ENCODE measurements at regions not wholly inside any gene's neighbourhood (a gene's known extent, or its start where the extent isn't known, plus 50 kb on each side); places are given as distances from the start of the nearest gene placed in this dataset.

GRCh38 chr12:95395696-95396095 is 78.3 kb upstream of the METAP2 start:
- Histone ChIP-seq H3K4me1 (ENCODE audit: control insufficient read depth, insufficient read depth, low read length) (peaks cover 3% of the 10 kb centered on the region), H3K79me2 (ENCODE audit: control insufficient read depth, insufficient read depth, low read length) (no peaks in the 10 kb centered on the region), H3K27ac (ENCODE audit: control insufficient read depth, insufficient read depth) (no peak overlapping the region), H3K9me3 (replicated peaks; ENCODE audit: control insufficient read depth, insufficient read depth, low read length) (peaks cover 4% of the 10 kb centered on the region; the same call in 2 of the 3 replicates), H3K9ac (ENCODE audit: control insufficient read depth, insufficient read depth, low read length) (no peak overlapping the region), H4K20me1 (ENCODE audit: control insufficient read depth, insufficient read depth) (no peaks in the 10 kb centered on the region), H3K4me2 (ENCODE audit: control insufficient read depth, insufficient read depth) (no peak overlapping the region), H3K36me3 (ENCODE audit: control insufficient read depth in 2 of 2, insufficient read depth in 2 of 2, low read length in 1 of 2) (no peaks in the 10 kb centered on the region), H2AFZ (ENCODE audit: control insufficient read depth, low read depth, low read length) (no peak overlapping the region), H3K27me3 (replicated peaks in 1 of 2; ENCODE audit: control insufficient read depth in 2 of 2, insufficient read depth in 2 of 2, low read length in 1 of 2) (peaks cover 0 to 2% of the 10 kb centered on the region in 2 experiments; a peak in 2 of 4 replicates), H3K4me3 (no peak overlapping the region)
- in situ Hi-C loops (cut with MboI) (no loop called here), intact Hi-C loops (cut with micrococcal nuclease; ENCODE audit: unreplicated experiment) (no loop called here)
- DNase-seq (ENCODE audit: low read depth, low spot score) (no peak), FAIRE-seq (no peak), ATAC-seq (no peak)
- no peak for TF ChIP-seq RELA (IDR thresholded peaks at IDR 0.05; ENCODE audit: borderline replicate concordance, partially characterized antibody)
- TF ChIP-seq MAX (IDR thresholded peaks at IDR 0.05; ENCODE audit: low read depth, low read length): no peak
- no peak for TF ChIP-seq HDGF (IDR thresholded peaks at IDR 0.05)
- ChIA-PET POLR2A (no interaction called here), RAD21 (ENCODE audit: unreplicated experiment) (no interaction called here), SMC1A (ENCODE audit: uncharacterized antibody, unreplicated experiment) (no interaction called here), CTCF (no interaction called here)
- 0% methylated on average over 1 of the region's 1 CpG for WGBS (ENCODE audit: insufficient coverage, insufficient replicate concordance, low lambda C conversion rate, missing lambda C conversion rate)
- BruUV-seq (replicated peaks): no TSS peak

- ATAC-seq: no peak
- H3K79me2 ChIP-seq (ENCODE audit: control insufficient read depth, insufficient read depth, low read length): no peaks in the 10 kb centered on the region
- ChIA-PET RAD21 (ENCODE audit: unreplicated experiment) (no interaction called here), SMC1A (ENCODE audit: uncharacterized antibody, unreplicated experiment) (no interaction called here), CTCF (no interaction called here), POLR2A (no interaction called here)
- no peak overlapping the region for H3K4me2 ChIP-seq (ENCODE audit: control insufficient read depth, insufficient read depth)
- no TSS peak for BruUV-seq (replicated peaks)
- H3K36me3 ChIP-seq (ENCODE audit: control insufficient read depth in 2 of 2, insufficient read depth in 2 of 2, low read length in 1 of 2): no peaks in the 10 kb centered on the region
- intact Hi-C loops (cut with micrococcal nuclease; ENCODE audit: unreplicated experiment) (no loop called here), in situ Hi-C loops (cut with MboI) (no loop called here)
- H3K27me3 ChIP-seq (replicated peaks in 1 of 2; ENCODE audit: control insufficient read depth in 2 of 2, insufficient read depth in 2 of 2, low read length in 1 of 2): peaks cover 0 to 3% of the 10 kb centered on the region in 2 experiments; a peak in 2 of 4 replicates
- no peaks in the 10 kb centered on the region for H4K20me1 ChIP-seq (ENCODE audit: control insufficient read depth, insufficient read depth)
- WGBS (ENCODE audit: insufficient coverage, insufficient replicate concordance, low lambda C conversion rate, missing lambda C conversion rate): 50% methylated on average over 4 of the region's 4 CpGs
- H3K4me1 ChIP-seq (ENCODE audit: control insufficient read depth, insufficient read depth, low read length): no peaks in the 10 kb centered on the region
- peaks cover 4% of the 10 kb centered on the region; the same call in 2 of the 3 replicates for H3K9me3 ChIP-seq (replicated peaks; ENCODE audit: control insufficient read depth, insufficient read depth, low read length)
- no peak for DNase-seq (ENCODE audit: low read depth, low spot score)
- no peak for TF ChIP-seq CREM (IDR thresholded peaks at IDR 0.05; ENCODE audit: low read depth)
- TF ChIP-seq MTA3 (IDR thresholded peaks at IDR 0.05; ENCODE audit: borderline replicate concordance, low read length): no peak
- no peak for TF ChIP-seq NFYB (IDR thresholded peaks at IDR 0.05; ENCODE audit: insufficient read depth, low read depth, low read length)
- no peak overlapping the region for H3K27ac ChIP-seq (ENCODE audit: control insufficient read depth, insufficient read depth)
- no peak for FAIRE-seq
- H3K9ac ChIP-seq (ENCODE audit: control insufficient read depth, insufficient read depth, low read length): no peak overlapping the region
- no peak overlapping the region for H2AFZ ChIP-seq (ENCODE audit: control insufficient read depth, low read depth, low read length)
- H3K4me3 ChIP-seq: no peak overlapping the region
These were observed 77.0 kb upstream of the METAP2 start for GRCh38 chr12:95396849-95397468.

Measured in GM12878 (cell line).